ENCODE measurements at regions not wholly inside any gene's neighbourhood (a gene's known extent, or its start where the extent isn't known, plus 50 kb on each side); places are given as distances from the start of the nearest gene placed in this dataset.

DNA sequence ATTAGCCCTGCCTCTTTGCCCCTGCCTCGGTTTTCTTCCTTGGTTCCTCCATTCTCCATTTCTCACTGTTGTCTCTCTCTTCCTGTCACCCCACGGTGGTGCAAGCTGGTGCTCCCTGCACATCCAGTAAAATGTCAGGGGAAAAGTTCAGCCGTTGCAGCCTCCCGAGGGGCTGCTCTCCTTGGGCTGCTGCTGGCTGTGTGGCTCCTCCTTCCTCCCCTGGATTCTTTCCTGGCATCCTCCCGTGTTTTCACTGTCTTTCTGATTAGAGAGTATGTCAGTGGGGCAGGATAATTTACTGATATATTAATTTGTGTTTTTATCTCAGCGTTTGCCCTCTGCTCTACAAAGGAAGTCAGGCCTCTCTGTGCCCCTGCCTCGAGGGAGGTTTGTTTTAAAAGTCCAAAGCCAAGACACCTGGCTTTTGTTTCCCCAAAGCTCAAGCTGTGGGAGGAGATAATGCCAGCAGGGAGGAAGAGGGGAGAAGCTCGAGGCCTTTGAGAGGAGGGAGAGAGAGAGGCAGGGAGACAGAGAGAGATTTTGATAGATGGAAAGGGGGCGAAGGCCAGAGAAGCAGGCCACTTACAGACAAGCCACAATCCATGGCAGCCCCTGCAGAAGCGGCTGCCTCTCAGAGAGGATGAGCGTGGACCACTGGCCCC is 150.3 kb upstream of the NR2F2 start:
- TF ChIP-seq, protein P1, sequence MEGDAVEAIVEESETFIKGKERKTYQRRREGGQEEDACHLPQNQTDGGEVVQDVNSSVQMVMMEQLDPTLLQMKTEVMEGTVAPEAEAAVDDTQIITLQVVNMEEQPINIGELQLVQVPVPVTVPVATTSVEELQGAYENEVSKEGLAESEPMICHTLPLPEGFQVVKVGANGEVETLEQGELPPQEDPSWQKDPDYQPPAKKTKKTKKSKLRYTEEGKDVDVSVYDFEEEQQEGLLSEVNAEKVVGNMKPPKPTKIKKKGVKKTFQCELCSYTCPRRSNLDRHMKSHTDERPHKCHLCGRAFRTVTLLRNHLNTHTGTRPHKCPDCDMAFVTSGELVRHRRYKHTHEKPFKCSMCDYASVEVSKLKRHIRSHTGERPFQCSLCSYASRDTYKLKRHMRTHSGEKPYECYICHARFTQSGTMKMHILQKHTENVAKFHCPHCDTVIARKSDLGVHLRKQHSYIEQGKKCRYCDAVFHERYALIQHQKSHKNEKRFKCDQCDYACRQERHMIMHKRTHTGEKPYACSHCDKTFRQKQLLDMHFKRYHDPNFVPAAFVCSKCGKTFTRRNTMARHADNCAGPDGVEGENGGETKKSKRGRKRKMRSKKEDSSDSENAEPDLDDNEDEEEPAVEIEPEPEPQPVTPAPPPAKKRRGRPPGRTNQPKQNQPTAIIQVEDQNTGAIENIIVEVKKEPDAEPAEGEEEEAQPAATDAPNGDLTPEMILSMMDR (IDR thresholded peaks at IDR 0.05; ENCODE audit: control extremely low read depth in 1 of 3, insufficient read depth in 1 of 3, low read depth in 1 of 3, low read length in 3 of 3) = no peak
- no peak for TF ChIP-seq HDAC6 (IDR thresholded peaks at IDR 0.05; ENCODE audit: low read depth, low read length)
- no peak for TF ChIP-seq POLR2A (IDR thresholded peaks at IDR 0.05; ENCODE audit: control extremely low read depth in 1 of 2, low read depth in 2 of 2, low read length in 2 of 2)
- no peak for TF ChIP-seq HDAC2 (IDR thresholded peaks at IDR 0.05; ENCODE audit: borderline replicate concordance in 1 of 2, low read depth in 2 of 2, low read length in 2 of 2)
- TF ChIP-seq RAD21 (IDR thresholded peaks at IDR 0.05 in 1 of 2, conservative IDR thresholded peaks at IDR 0.05 in 1 of 2; ENCODE audit: low read depth in 2 of 2, low read length in 2 of 2) = no peak
- no peak for TF ChIP-seq JUND (IDR thresholded peaks at IDR 0.05; ENCODE audit: low read length)
- TF ChIP-seq CEBPB (IDR thresholded peaks at IDR 0.05; ENCODE audit: low read depth, low read length) = no peak
- 0 out of 2 replicates have a peak, but pooled peaks have one; percentile 25 for TF ChIP-seq TCF12 (IDR thresholded peaks at IDR 0.05; ENCODE audit: low read depth, low read length)
- no peak for TF ChIP-seq POLR2AphosphoS5 (IDR thresholded peaks at IDR 0.05; ENCODE audit: low read depth, low read length)
- TF ChIP-seq ZNF274 (IDR thresholded peaks at IDR 0.05; ENCODE audit: borderline replicate concordance, extremely low read depth, low read length) = no peak
- TF ChIP-seq YY1 (IDR thresholded peaks at IDR 0.05; ENCODE audit: low read depth, low read length) = no peak
- no peak for TF ChIP-seq RNF2 (IDR thresholded peaks at IDR 0.05; ENCODE audit: borderline replicate concordance, low read depth, low read length, missing control alignments, poor library complexity, severe bottlenecking)
- no peak for TF ChIP-seq EP300 (IDR thresholded peaks at IDR 0.05; ENCODE audit: borderline replicate concordance in 1 of 2, low read depth in 2 of 2, low read length in 2 of 2)
- no peak for TF ChIP-seq RFX5 (IDR thresholded peaks at IDR 0.05; ENCODE audit: borderline replicate concordance, low read depth, low read length)

All from H1 (cell line).